ENCODE measurements at regions not wholly inside any gene's neighbourhood (a gene's known extent, or its start where the extent isn't known, plus 50 kb on each side); places are given as distances from the start of the nearest gene placed in this dataset.

- 2% methylated on average over 4 of the region's 4 CpGs for WGBS (ENCODE audit: missing lambda C conversion rate)
- Histone ChIP-seq H3K4me3 (no peak overlapping the region), H3K9me3 (peaks cover 26% of the 10 kb centered on the region), H3K4me1 (no peaks in the 10 kb centered on the region), H3K4me2 (no peak overlapping the region), H3K27ac (no peak overlapping the region)
- FAIRE-seq (no peak), DNase-seq (ENCODE audit: low read depth in 1 of 2, low spot score in 1 of 2) (no peak), ATAC-seq (no peak)
- TF ChIP-seq ZSCAN20 (CRISPR knock-in tag; IDR thresholded peaks at IDR 0.05) (no peak), SMC3 (IDR thresholded peaks at IDR 0.05) (no peak), CEBPB (IDR thresholded peaks at IDR 0.05) (no peak), JUNB (IDR thresholded peaks at IDR 0.05) (no peak), CHD2 (IDR thresholded peaks at IDR 0.05; ENCODE audit: low read length, partially characterized antibody) (no peak), CBX8 (IDR thresholded peaks at IDR 0.05) (no peak), NPAS2 (CRISPR knock-in tag; IDR thresholded peaks at IDR 0.05; ENCODE audit: borderline replicate concordance) (no peak), POLR2AphosphoS2 (conservative IDR thresholded peaks at IDR 0.05; ENCODE audit: low read length) (no peak), ZFP36 (IDR thresholded peaks at IDR 0.05; ENCODE audit: borderline replicate concordance, partially characterized antibody) (no peak), MAX (IDR thresholded peaks at IDR 0.05) (no peak), ESRRA (IDR thresholded peaks at IDR 0.05; ENCODE audit: borderline replicate concordance, low read length) (no peak), HDAC2 (IDR thresholded peaks at IDR 0.05) (no peak), BHLHE40 (IDR thresholded peaks at IDR 0.05; ENCODE audit: low read depth, low read length) (no peak), EHF (CRISPR knock-in tag; IDR thresholded peaks at IDR 0.05) (no peak)
- TF ChIP-seq, protein P1, sequence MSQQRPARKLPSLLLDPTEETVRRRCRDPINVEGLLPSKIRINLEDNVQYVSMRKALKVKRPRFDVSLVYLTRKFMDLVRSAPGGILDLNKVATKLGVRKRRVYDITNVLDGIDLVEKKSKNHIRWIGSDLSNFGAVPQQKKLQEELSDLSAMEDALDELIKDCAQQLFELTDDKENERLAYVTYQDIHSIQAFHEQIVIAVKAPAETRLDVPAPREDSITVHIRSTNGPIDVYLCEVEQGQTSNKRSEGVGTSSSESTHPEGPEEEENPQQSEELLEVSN (IDR thresholded peaks at IDR 0.05; ENCODE audit: borderline replicate concordance, low read depth): no peak
- TF ChIP-seq, protein P2, sequence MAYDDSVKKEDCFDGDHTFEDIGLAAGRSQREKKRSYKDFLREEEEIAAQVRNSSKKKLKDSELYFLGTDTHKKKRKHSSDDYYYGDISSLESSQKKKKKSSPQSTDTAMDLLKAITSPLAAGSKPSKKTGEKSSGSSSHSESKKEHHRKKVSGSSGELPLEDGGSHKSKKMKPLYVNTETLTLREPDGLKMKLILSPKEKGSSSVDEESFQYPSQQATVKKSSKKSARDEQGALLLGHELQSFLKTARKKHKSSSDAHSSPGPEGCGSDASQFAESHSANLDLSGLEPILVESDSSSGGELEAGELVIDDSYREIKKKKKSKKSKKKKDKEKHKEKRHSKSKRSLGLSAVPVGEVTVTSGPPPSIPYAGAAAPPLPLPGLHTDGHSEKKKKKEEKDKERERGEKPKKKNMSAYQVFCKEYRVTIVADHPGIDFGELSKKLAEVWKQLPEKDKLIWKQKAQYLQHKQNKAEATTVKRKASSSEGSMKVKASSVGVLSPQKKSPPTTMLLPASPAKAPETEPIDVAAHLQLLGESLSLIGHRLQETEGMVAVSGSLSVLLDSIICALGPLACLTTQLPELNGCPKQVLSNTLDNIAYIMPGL (CRISPR knock-in tag; IDR thresholded peaks at IDR 0.05; ENCODE audit: borderline replicate concordance): no peak
- ChIA-PET POLR2A (no interaction called here), CTCF (no interaction called here)
These were observed 1170.4 kb downstream of the UQCRFS1 start for GRCh38 chr19:28042516-28042915.

GRCh38 chr19:28039677-28040381, 1173.1 kb downstream of the UQCRFS1 start:
- DNase-seq (ENCODE audit: low read depth in 1 of 2, low spot score in 1 of 2): no peak
- no peak for FAIRE-seq
- POLR2A ChIA-PET: no interaction called here
- TF ChIP-seq NPAS2 (CRISPR knock-in tag; IDR thresholded peaks at IDR 0.05; ENCODE audit: borderline replicate concordance) (no peak), ESRRA (IDR thresholded peaks at IDR 0.05; ENCODE audit: borderline replicate concordance, low read length) (no peak), HDAC2 (IDR thresholded peaks at IDR 0.05) (no peak), NFE2L2 (conservative IDR thresholded peaks at IDR 0.05; ENCODE audit: low read length) (no peak), ZSCAN20 (CRISPR knock-in tag; IDR thresholded peaks at IDR 0.05) (no peak), EHMT2 (IDR thresholded peaks at IDR 0.05; ENCODE audit: low read depth) (no peak), CEBPB (IDR thresholded peaks at IDR 0.05) (no peak), CHD4 (IDR thresholded peaks at IDR 0.05; ENCODE audit: borderline replicate concordance) (no peak), SREBF2 (IDR thresholded peaks at IDR 0.05) (no peak), CBX2 (IDR thresholded peaks at IDR 0.05; ENCODE audit: borderline replicate concordance, low read depth) (no peak), NR3C1 (IDR thresholded peaks at IDR 0.05) (no peak), ZC3H11A (IDR thresholded peaks at IDR 0.05) (no peak)
- TF ChIP-seq, protein P2 (CRISPR knock-in tag; IDR thresholded peaks at IDR 0.05; ENCODE audit: borderline replicate concordance): no peak
- no peaks in the 10 kb centered on the region for H3K4me1 ChIP-seq
- WGBS (ENCODE audit: missing lambda C conversion rate): 3% methylated on average over 4 of the region's 4 CpGs
- H3K4me2 ChIP-seq: no peak overlapping the region
- CTCF ChIA-PET: interaction anchor here (0.7 kb wide), 1 partner anchor 772 kb away, joined by 3 read pairs; no protein-coding TSS in a partner anchor
- H3K27ac ChIP-seq: no peak overlapping the region
- no peak overlapping the region for H3K4me3 ChIP-seq
- H3K9me3 ChIP-seq: peaks cover 8% of the 10 kb centered on the region; the same call in 2 of the 3 replicates
- ATAC-seq: no peak

Measured in A549 (cell line).